ENCODE measurements at regions not wholly inside any gene's neighbourhood (a gene's known extent, or its start where the extent isn't known, plus 50 kb on each side); places are given as distances from the start of the nearest gene placed in this dataset.
"Not testable (repeated sequence)": the region's sequence is repeated elsewhere in the genome, so short reads cannot be mapped to it uniquely, and the experiment has no call there.

- Mint-ChIP-seq H3K4me3 (ENCODE audit: low read depth) (no peak overlapping the region), H3K36me3 (ENCODE audit: low read depth) (no peaks in the 10 kb centered on the region), H3K4me1 (ENCODE audit: low read depth) (no peaks in the 10 kb centered on the region), H3K27ac (no peak overlapping the region), H3K27me3 (ENCODE audit: low read depth) (no peaks in the 10 kb centered on the region), H3K9me3 (peaks cover 62% of the 10 kb centered on the region)
- intact Hi-C loops (cut with micrococcal nuclease), result no loop called here
- DNase-seq (ENCODE audit: low spot score), result no peak
Observed at GRCh38 chr7:69282946-69283345, 315.3 kb upstream of the AUTS2 start.

- no peak for DNase-seq (ENCODE audit: low spot score)
- H3K27me3 Mint-ChIP-seq (ENCODE audit: low read depth), result no peaks in the 10 kb centered on the region
- no peak overlapping the region for H3K4me3 Mint-ChIP-seq (ENCODE audit: low read depth)
- H3K9me3 Mint-ChIP-seq, result peaks cover 62% of the 10 kb centered on the region
- no peak overlapping the region for H3K27ac Mint-ChIP-seq
- H3K4me1 Mint-ChIP-seq (ENCODE audit: low read depth), result no peaks in the 10 kb centered on the region
- no peaks in the 10 kb centered on the region for H3K36me3 Mint-ChIP-seq (ENCODE audit: low read depth)
- intact Hi-C loops (cut with micrococcal nuclease), result no loop called here
Observed at GRCh38 chr7:69283421-69283820, 314.9 kb upstream of the AUTS2 start.

- H3K27me3 Mint-ChIP-seq (ENCODE audit: low read depth), result no peaks in the 10 kb centered on the region
- H3K4me1 Mint-ChIP-seq (ENCODE audit: low read depth), result no peaks in the 10 kb centered on the region
- intact Hi-C loops (cut with micrococcal nuclease), result no loop called here
- DNase-seq (ENCODE audit: low spot score), result no peak
- H3K9me3 Mint-ChIP-seq, result peaks cover 43% of the 10 kb centered on the region
- H3K36me3 Mint-ChIP-seq (ENCODE audit: low read depth), result no peaks in the 10 kb centered on the region
- no peak overlapping the region for H3K27ac Mint-ChIP-seq
- no peak overlapping the region for H3K4me3 Mint-ChIP-seq (ENCODE audit: low read depth)
Observed at GRCh38 chr7:69285854-69286253, 312.4 kb upstream of the AUTS2 start.

GRCh38 chr7:69295977-69296376 is 302.3 kb upstream of the AUTS2 start:
- Mint-ChIP-seq H3K36me3 (ENCODE audit: low read depth) (no peaks in the 10 kb centered on the region), H3K4me1 (ENCODE audit: low read depth) (no peaks in the 10 kb centered on the region), H3K27ac (no peak overlapping the region), H3K9me3 (peaks cover 35% of the 10 kb centered on the region), H3K27me3 (ENCODE audit: low read depth) (no peaks in the 10 kb centered on the region), H3K4me3 (ENCODE audit: low read depth) (no peak overlapping the region)
- DNase-seq (ENCODE audit: low spot score), result no peak
- intact Hi-C loops (cut with micrococcal nuclease), result no loop called here

- Mint-ChIP-seq H3K4me1 (ENCODE audit: low read depth) (no peaks in the 10 kb centered on the region), H3K9me3 (peaks cover 32% of the 10 kb centered on the region), H3K36me3 (ENCODE audit: low read depth) (no peaks in the 10 kb centered on the region), H3K4me3 (ENCODE audit: low read depth) (no peak overlapping the region), H3K27me3 (ENCODE audit: low read depth) (no peaks in the 10 kb centered on the region), H3K27ac (no peak overlapping the region)
- no peak for DNase-seq (ENCODE audit: low spot score)
- intact Hi-C loops (cut with micrococcal nuclease), result no loop called here
Observed at GRCh38 chr7:69301253-69301652, 297.0 kb upstream of the AUTS2 start.

GRCh38 chr7:69309601-69310000 is 288.7 kb upstream of the AUTS2 start:
- Mint-ChIP-seq H3K4me3 (ENCODE audit: low read depth) (no peak overlapping the region), H3K27ac (no peak overlapping the region), H3K9me3 (peaks cover 15% of the 10 kb centered on the region), H3K36me3 (ENCODE audit: low read depth) (no peaks in the 10 kb centered on the region), H3K27me3 (ENCODE audit: low read depth) (no peaks in the 10 kb centered on the region), H3K4me1 (ENCODE audit: low read depth) (no peaks in the 10 kb centered on the region)
- intact Hi-C loops (cut with micrococcal nuclease), result no loop called here
- no peak for DNase-seq (ENCODE audit: low spot score)

GRCh38 chr7:69311489-69311888 is 286.8 kb upstream of the AUTS2 start:
- intact Hi-C loops (cut with micrococcal nuclease), result no loop called here
- Mint-ChIP-seq H3K27ac (no peak overlapping the region), H3K27me3 (ENCODE audit: low read depth) (no peaks in the 10 kb centered on the region), H3K36me3 (ENCODE audit: low read depth) (no peaks in the 10 kb centered on the region), H3K4me3 (ENCODE audit: low read depth) (no peak overlapping the region), H3K4me1 (ENCODE audit: low read depth) (no peaks in the 10 kb centered on the region), H3K9me3 (peaks cover 21% of the 10 kb centered on the region)
- no peak for DNase-seq (ENCODE audit: low spot score)

- H3K4me1 Mint-ChIP-seq (ENCODE audit: low read depth); H3K36me3 Mint-ChIP-seq (ENCODE audit: low read depth); intact Hi-C loops (cut with micrococcal nuclease); H3K4me3 Mint-ChIP-seq (ENCODE audit: low read depth); H3K27ac Mint-ChIP-seq; H3K27me3 Mint-ChIP-seq (ENCODE audit: low read depth); DNase-seq (ENCODE audit: low spot score): not testable (repeated sequence)
- H3K9me3 Mint-ChIP-seq, result peaks cover 39% of the 10 kb centered on the region
Observed at GRCh38 chr7:69313852-69314251, 284.4 kb upstream of the AUTS2 start.

- no peaks in the 10 kb centered on the region for H3K27me3 Mint-ChIP-seq (ENCODE audit: low read depth)
- H3K4me3 Mint-ChIP-seq (ENCODE audit: low read depth), result no peak overlapping the region
- peaks cover 40% of the 10 kb centered on the region for H3K9me3 Mint-ChIP-seq
- H3K27ac Mint-ChIP-seq, result no peak overlapping the region
- no peaks in the 10 kb centered on the region for H3K4me1 Mint-ChIP-seq (ENCODE audit: low read depth)
- H3K36me3 Mint-ChIP-seq (ENCODE audit: low read depth), result no peaks in the 10 kb centered on the region
- intact Hi-C loops (cut with micrococcal nuclease), result no loop called here
- DNase-seq (ENCODE audit: low spot score), result no peak
Observed at GRCh38 chr7:69318794-69319193, 279.5 kb upstream of the AUTS2 start.

- intact Hi-C loops (cut with micrococcal nuclease), result no loop called here
- no peak for DNase-seq (ENCODE audit: low spot score)
- H3K27me3 Mint-ChIP-seq (ENCODE audit: low read depth), result no peaks in the 10 kb centered on the region
- H3K36me3 Mint-ChIP-seq (ENCODE audit: low read depth), result no peaks in the 10 kb centered on the region
- H3K27ac Mint-ChIP-seq, result no peak overlapping the region
- no peak overlapping the region for H3K4me3 Mint-ChIP-seq (ENCODE audit: low read depth)
- H3K9me3 Mint-ChIP-seq, result peaks cover 24% of the 10 kb centered on the region
- H3K4me1 Mint-ChIP-seq (ENCODE audit: low read depth), result no peaks in the 10 kb centered on the region
Observed at GRCh38 chr7:69328516-69328915, 269.8 kb upstream of the AUTS2 start.

- H3K27ac Mint-ChIP-seq, result no peak overlapping the region
- no peak overlapping the region for H3K4me3 Mint-ChIP-seq (ENCODE audit: low read depth)
- DNase-seq (ENCODE audit: low spot score), result no peak
- intact Hi-C loops (cut with micrococcal nuclease), result no loop called here
- no peaks in the 10 kb centered on the region for H3K27me3 Mint-ChIP-seq (ENCODE audit: low read depth)
- no peaks in the 10 kb centered on the region for H3K4me1 Mint-ChIP-seq (ENCODE audit: low read depth)
- no peaks in the 10 kb centered on the region for H3K36me3 Mint-ChIP-seq (ENCODE audit: low read depth)
- peaks cover 48% of the 10 kb centered on the region for H3K9me3 Mint-ChIP-seq
Observed at GRCh38 chr7:69334701-69335100, 263.6 kb upstream of the AUTS2 start.

- no peak for DNase-seq (ENCODE audit: low spot score)
- no peaks in the 10 kb centered on the region for H3K36me3 Mint-ChIP-seq (ENCODE audit: low read depth)
- intact Hi-C loops (cut with micrococcal nuclease), result no loop called here
- H3K9me3 Mint-ChIP-seq, result peaks cover 42% of the 10 kb centered on the region
- no peaks in the 10 kb centered on the region for H3K4me1 Mint-ChIP-seq (ENCODE audit: low read depth)
- no peak overlapping the region for H3K4me3 Mint-ChIP-seq (ENCODE audit: low read depth)
- no peak overlapping the region for H3K27ac Mint-ChIP-seq
- no peaks in the 10 kb centered on the region for H3K27me3 Mint-ChIP-seq (ENCODE audit: low read depth)
Observed at GRCh38 chr7:69335331-69335730, 262.9 kb upstream of the AUTS2 start.

GRCh38 chr7:69336976-69337375 is 261.3 kb upstream of the AUTS2 start:
- no peaks in the 10 kb centered on the region for H3K27me3 Mint-ChIP-seq (ENCODE audit: low read depth)
- intact Hi-C loops (cut with micrococcal nuclease), result no loop called here
- DNase-seq (ENCODE audit: low spot score), result no peak
- no peak overlapping the region for H3K4me3 Mint-ChIP-seq (ENCODE audit: low read depth)
- H3K9me3 Mint-ChIP-seq, result peaks cover 40% of the 10 kb centered on the region
- H3K36me3 Mint-ChIP-seq (ENCODE audit: low read depth), result no peaks in the 10 kb centered on the region
- H3K27ac Mint-ChIP-seq, result no peak overlapping the region
- no peaks in the 10 kb centered on the region for H3K4me1 Mint-ChIP-seq (ENCODE audit: low read depth)

GRCh38 chr7:69338144-69338543 is 260.1 kb upstream of the AUTS2 start:
- Mint-ChIP-seq H3K36me3 (ENCODE audit: low read depth) (no peaks in the 10 kb centered on the region), H3K9me3 (peaks cover 40% of the 10 kb centered on the region), H3K4me3 (ENCODE audit: low read depth) (no peak overlapping the region), H3K27ac (no peak overlapping the region), H3K4me1 (ENCODE audit: low read depth) (no peaks in the 10 kb centered on the region), H3K27me3 (ENCODE audit: low read depth) (no peaks in the 10 kb centered on the region)
- no peak for DNase-seq (ENCODE audit: low spot score)
- intact Hi-C loops (cut with micrococcal nuclease), result no loop called here
